Coronary artery (tissue), 2 donors: ENCODE measurements at regions not wholly inside any gene's neighbourhood (a gene's known extent, or its start where the extent isn't known, plus 50 kb on each side); places are given as distances from the start of the nearest gene placed in this dataset.

Experiments used
- DNase-seq: peaks from one replicate; pipeline ENCODE4 v3.0.0-alpha.2; 2017; ENCODE audit warnings: low spot score
- H3K27ac ChIP-seq, 2 donors: fragments of 200-600 bp; sonication (generic); one replicate each; pipeline ENCODE4 v1.5.1; 2016 to 2019
- H3K4me3 ChIP-seq: fragments of 200-600 bp; sonication (generic); 2 replicates; pipeline ENCODE4 v1.5.1; 2016; ENCODE audit warnings: mild to moderate bottlenecking, moderate library complexity
- CTCF ChIP-seq: fragments of 200-600 bp; sonication (generic); IDR thresholded peaks from one replicate; pipeline ENCODE4 v1.5.1; 2019; ENCODE audit warnings: antibody characterized with exemption

- TF ChIP-seq CTCF = no peak
- H3K27ac ChIP-seq = no peak overlapping the region
- DNase-seq = no peak
- no peak overlapping the region for H3K4me3 ChIP-seq
Observed at GRCh38 chr3:40851836-40852235, 327.1 kb downstream of the ZNF621 start.

- no peak for TF ChIP-seq CTCF
- H3K4me3 ChIP-seq = no peak overlapping the region
- no peak for DNase-seq
- H3K27ac ChIP-seq = no peak overlapping the region
Observed at GRCh38 chr3:40852712-40853111, 328.0 kb downstream of the ZNF621 start.

- Histone ChIP-seq H3K27ac (no peak overlapping the region), H3K4me3 (no peak overlapping the region)
- no peak for DNase-seq
- TF ChIP-seq CTCF = no peak
Observed at GRCh38 chr3:40853474-40853873, 328.7 kb downstream of the ZNF621 start.

- no peak for DNase-seq
- no peak overlapping the region for H3K27ac ChIP-seq
- H3K4me3 ChIP-seq = no peak overlapping the region
- no peak for TF ChIP-seq CTCF
Observed at GRCh38 chr3:40855871-40856270, 331.1 kb downstream of the ZNF621 start.

GRCh38 chr3:40858364-40859115 lies 333.8 kb downstream of the ZNF621 start:
- no peak for DNase-seq
- TF ChIP-seq CTCF = no peak
- Histone ChIP-seq H3K27ac (no peak overlapping the region), H3K4me3 (no peak overlapping the region)

GRCh38 chr3:40862946-40863345 lies 336.4 kb upstream of the CTNNB1 start:
- no peak overlapping the region for H3K27ac ChIP-seq
- TF ChIP-seq CTCF = no peak
- no peak overlapping the region for H3K4me3 ChIP-seq
- DNase-seq = no peak

- Histone ChIP-seq H3K27ac (peak overlapping the region in 1 of 2 donors; percentile 68), H3K4me3 (no peak overlapping the region)
- no peak for DNase-seq
- no peak for TF ChIP-seq CTCF
Observed at GRCh38 chr3:40864146-40864782, 335.0 kb upstream of the CTNNB1 start.
